NCI-H2107 treated with DMSO at 0.1 percent for 48 hours (cell line): ENCODE measurements at regions not wholly inside any gene's neighbourhood (a gene's known extent, or its start where the extent isn't known, plus 50 kb on each side); places are given as distances from the start of the nearest gene placed in this dataset.

Experiments
- DNase-seq: peaks from one replicate; lab custom pipeline; 2025; ENCODE audit not compliant: unreplicated experiment; lab: John Stamatoyannopoulos, UW

- peak; percentile 65 for DNase-seq
Measured at GRCh38 chr16:73615071-73615940, 567.4 kb upstream of the ZFHX3 start.

GRCh38 chr16:73614131-73614530, 566.2 kb upstream of the ZFHX3 start:
- no peak for DNase-seq

GRCh38 chr16:73610605-73611156, 562.8 kb upstream of the ZFHX3 start:
- no peak for DNase-seq

- DNase-seq, result no peak
Measured at GRCh38 chr16:73610160-73610559, 562.2 kb upstream of the ZFHX3 start.

GRCh38 chr16:73608911-73609310, 561.0 kb upstream of the ZFHX3 start:
- DNase-seq, result no peak

- DNase-seq, result no peak
Measured at GRCh38 chr16:73605309-73605708, 557.4 kb upstream of the ZFHX3 start.

GRCh38 chr16:73601911-73602310, 554.0 kb upstream of the ZFHX3 start:
- DNase-seq, result no peak

- no peak for DNase-seq
Measured at GRCh38 chr16:73599870-73600269, 551.9 kb upstream of the ZFHX3 start.

GRCh38 chr16:73599351-73599750, 551.4 kb upstream of the ZFHX3 start:
- no peak for DNase-seq

- DNase-seq, result no peak
Measured at GRCh38 chr16:73584157-73584556, 536.2 kb upstream of the ZFHX3 start.

- no peak for DNase-seq
Measured at GRCh38 chr16:73572135-73572828, 524.4 kb upstream of the ZFHX3 start.

GRCh38 chr16:73569266-73569980, 521.5 kb upstream of the ZFHX3 start:
- DNase-seq, result no peak

GRCh38 chr16:73568769-73569168, 520.8 kb upstream of the ZFHX3 start:
- no peak for DNase-seq

- no peak for DNase-seq
Measured at GRCh38 chr16:73565925-73566324, 518.0 kb upstream of the ZFHX3 start.

GRCh38 chr16:73565263-73565662, 517.3 kb upstream of the ZFHX3 start:
- DNase-seq, result peak; percentile 52

- no peak for DNase-seq
Measured at GRCh38 chr16:73563709-73564108, 515.8 kb upstream of the ZFHX3 start.

- no peak for DNase-seq
Measured at GRCh38 chr16:73560497-73560896, 512.6 kb upstream of the ZFHX3 start.

GRCh38 chr16:73558219-73558618, 510.3 kb upstream of the ZFHX3 start:
- DNase-seq, result no peak

GRCh38 chr16:73553941-73554660, 506.2 kb upstream of the ZFHX3 start:
- DNase-seq, result no peak

GRCh38 chr16:73549984-73550631, 502.2 kb upstream of the ZFHX3 start:
- no peak for DNase-seq
